Amniotic stem cell (primary cell): ENCODE measurements at regions not wholly inside any gene's neighbourhood (a gene's known extent, or its start where the extent isn't known, plus 50 kb on each side); places are given as distances from the start of the nearest gene placed in this dataset.

Experiments
- DNase-seq: peaks from one replicate; lab custom pipeline; 2025; lab: John Stamatoyannopoulos, UW

DNA sequence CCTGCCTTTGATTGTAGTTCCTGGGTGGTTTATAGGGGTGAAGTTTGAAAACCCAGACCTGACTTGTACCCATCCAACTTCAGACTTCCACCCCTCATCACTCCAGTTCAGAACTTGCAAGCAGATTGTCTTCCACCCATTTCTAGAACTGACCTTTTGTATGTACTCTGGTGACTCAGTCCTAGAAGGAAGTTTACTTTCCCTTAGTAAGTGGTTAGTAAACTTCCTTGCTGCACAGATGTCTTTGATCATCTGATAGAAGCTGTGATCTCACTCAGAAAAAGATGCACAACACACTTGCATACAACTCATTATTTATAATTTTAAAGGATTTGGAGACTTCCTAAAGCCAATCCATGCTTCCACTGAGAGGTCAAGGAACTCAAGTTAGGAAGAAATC is 368.0 kb downstream of the MFSD1 start:
- peak; percentile 23 for DNase-seq

DNA sequence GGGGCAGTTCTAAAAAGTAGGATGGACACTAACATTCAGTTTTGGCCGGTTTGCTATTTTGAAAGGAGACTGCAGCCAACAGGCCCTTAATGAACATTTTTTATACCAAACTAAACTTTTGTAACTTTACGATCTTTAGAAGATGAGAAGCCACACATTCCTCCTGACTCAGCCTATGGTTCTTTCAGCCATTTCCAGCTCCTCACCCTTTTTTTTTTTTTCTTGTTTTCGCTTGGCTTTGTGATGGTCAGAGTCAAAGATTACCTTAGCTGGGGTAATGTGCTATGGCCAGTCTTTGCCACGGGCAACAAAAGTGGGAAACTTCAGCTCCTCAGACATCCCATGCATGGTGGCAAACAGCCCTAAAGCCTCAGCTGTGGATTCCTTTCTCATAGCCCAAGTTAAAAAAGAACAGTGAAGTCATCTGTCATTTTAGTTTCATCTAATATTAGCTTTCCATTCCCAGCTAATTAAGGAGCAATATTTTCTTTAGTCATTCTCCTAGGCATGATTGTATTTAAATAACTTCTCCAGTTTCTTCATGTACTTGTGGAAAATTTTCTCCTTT is 368.7 kb downstream of the MFSD1 start:
- DNase-seq: no peak

DNA sequence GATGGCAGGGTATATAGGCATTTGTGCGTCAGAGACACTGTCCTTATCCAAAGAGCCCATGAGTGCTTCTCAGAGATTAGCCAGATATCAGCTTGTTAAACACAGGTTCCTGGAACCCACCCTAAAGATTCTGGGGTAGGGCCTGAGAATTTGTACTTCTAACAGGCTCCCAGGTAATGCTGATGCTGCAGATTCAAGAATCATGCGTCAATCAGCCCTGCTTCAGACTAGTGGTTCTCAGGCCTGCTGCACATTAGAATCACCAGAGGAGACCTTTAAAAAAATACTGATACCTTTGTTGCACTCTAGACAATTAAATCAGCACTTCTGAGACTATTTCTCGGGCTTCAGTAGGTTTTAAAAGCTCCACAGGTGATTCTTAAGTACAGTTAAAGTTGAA is 369.5 kb downstream of the MFSD1 start:
- DNase-seq: no peak

DNA sequence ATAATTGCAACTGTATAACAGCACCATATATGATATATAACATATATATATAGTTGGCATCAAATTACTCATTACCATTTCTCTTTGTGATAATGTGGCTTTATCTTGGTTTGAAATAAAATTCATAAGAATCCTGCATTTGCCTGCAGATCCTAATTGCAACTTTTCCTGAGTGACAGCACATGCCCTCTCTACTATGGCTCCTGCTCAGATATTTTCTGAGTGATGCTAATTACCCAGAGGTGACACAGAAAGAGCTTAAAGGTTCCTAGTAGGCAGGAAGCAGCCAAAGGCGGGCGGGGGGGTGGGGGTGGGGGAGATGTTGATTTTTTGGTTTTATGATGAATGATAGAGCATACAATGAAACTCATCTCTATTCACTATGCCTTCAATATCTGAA is 370.6 kb downstream of the MFSD1 start:
- DNase-seq: no peak

DNA sequence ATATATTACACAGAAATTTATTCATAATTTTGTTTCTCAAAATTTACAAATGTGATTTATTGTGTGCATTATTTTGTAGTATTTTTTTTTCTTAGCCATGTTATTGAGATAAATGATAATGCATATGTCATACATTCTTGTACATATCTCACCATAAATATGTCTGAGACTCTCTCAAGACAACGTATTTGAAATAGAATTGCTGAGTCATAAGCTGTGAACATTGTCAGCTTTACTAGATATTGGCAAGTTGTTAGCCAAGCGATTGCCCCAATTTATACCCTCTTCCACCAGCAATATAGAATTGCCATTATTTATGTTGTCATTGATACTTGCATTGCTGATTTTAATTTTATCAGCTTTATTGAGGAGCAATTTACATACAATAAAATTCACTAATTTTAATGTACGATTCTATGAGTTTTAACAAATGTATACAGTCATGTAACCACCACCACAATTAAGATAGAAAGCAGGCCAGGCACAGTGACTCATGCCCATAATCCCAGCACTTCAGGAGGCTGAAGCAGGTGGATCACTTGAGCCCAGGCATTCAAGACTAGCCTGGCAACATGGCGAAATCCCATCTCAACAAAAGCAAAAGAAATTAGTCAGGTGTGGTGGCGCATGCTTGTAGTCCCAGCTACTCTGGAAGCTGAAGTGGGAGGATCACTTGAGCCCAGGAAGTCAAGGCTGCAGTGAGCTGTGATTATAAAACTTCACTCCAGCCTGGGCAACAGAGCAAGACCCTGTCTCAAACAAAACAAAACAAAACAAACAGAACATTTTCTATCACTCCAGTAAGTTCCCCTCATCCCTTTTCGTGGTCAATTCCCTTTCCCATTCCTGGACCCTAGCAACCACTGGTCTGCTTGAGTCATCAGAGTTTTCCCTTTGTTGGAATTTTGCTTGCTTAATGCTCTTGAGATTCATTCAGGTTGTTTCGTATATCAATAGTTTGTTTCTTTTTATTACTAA is 373.1 kb downstream of the MFSD1 start:
- no peak for DNase-seq

DNA sequence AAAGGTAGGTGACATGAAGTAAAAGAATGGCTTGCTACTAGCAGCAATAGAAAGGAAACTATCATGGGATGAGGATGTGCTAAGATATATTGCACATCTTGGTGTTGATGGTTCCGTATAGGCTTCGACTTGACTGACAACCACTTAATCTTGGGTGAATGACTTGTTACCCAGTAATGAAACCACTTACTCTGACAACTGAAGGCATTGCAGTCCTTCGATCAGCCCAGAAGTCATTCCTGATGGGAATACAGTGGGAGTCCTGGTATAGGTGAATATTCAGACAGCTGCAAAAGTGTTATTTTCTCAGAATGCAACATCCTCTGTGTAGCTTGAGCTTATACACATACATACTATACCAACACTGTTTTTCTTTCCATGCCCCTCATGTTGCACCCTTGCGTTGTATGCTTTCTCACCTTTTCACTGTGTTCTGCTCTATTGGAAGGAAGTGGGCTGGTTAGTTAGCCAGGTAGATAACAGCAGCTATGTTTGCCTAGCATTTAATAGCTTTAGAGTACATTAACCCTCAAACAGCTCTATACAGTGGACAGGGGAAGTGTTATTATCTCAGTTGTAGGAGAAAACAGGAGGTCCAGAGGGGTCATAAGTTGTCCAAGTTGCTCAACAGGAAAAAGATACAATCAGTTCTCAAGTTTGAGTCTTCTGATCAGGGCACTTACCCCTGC is 376.5 kb downstream of the MFSD1 start:
- DNase-seq: no peak

DNA sequence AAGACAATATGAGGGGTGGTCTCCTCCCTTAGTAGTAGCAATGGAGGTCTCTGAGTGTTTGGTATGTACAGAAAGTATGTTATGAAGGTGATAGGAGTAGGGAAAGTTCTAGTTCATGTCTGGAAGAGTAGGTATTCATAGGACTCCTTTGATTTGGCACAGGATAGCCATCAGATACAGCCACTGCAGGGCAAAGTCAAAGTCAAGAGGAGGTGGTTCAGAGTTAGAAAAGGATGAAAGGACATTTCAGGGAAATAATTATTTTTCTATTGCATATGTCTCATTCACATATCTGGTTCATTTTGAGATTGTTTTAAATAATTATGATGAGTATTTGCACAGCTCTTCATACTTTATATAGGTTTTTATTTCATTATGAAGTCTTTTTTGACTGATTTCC is 381.1 kb downstream of the MFSD1 start:
- no peak for DNase-seq

DNA sequence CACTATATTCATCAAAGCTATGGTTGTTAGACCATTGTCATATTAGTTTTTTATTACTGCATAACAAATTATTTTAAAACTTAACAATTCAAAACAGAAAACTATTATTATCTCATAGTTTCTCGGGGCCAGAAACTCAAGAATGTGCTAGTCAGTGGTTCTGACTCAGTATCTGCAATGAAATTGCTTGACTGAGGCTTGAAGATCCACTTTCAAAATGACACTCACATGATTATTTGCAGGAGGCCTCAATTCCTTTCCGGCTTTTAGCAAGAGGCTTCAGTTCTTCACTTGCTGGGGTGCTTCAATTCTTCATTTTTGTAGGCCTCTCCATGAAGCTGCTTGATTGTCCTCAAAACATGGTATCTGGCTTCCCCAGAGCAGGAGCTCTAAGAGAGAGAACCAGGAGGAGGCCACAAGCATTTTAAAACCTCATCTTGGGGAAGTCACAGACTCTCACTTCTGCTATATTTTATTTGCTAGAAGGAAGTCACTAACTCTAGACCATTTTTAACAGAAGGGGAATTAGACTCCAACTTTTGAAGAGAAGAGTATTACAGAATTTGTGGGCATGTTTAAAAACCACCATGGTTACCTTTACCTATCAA is 383.7 kb downstream of the MFSD1 start:
- DNase-seq: no peak

DNA sequence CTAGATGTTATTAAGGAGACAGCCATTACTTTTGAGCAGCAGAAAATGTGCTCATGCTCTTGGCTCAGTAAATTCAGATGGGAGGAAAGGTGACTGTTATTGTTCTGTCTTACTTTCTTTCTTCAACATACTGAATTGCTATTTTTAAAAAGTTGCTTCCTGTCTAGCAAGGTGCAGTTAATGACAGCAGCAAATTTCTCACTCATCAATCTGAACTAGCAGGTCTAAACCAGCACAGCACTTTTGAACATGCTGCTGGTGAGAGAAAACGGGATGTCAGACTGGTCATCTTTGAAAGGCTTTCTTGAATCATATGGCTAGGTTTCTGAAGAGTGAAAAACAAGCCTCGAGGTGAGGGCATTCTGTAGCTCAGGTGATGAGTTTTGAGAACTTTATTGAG is 384.7 kb downstream of the MFSD1 start:
- no peak for DNase-seq

DNA sequence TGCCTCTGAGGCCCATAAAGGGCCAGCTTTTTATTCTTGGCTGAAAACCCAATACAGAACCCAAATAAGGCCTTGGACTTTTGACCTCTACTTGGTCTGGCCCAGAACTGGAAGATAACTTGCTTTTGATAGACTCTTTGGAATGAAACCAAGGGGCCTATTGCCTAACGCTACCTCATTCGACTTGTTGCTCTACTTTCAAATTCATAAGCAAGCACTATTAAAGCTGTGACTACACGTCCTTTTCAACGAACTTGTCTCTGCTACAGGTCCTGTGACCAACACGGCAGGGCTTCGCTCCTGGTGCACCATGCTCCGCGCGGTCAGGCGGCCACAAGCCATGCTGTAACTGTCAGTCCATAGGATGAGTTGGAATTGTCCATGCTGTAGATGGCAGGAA is 385.4 kb downstream of the MFSD1 start:
- no peak for DNase-seq

DNA sequence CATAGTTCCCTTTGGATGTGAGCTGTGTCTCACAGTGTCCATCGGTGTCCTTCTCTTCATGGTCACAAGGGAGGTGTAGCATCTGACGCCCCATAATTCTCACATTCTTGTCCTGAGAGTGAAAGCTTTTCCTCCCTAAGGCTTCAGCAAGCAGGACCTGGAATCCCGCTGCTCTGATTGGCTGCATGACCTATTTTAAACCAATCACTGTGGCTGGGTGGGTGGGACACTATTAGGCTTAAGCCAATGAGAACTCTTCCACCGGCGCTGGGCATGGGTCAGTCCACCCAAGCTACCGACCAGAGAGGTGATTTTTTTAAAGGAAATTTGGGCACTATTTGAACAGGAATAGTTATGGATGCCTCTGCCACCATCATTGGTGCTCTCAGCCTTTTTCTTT is 385.9 kb downstream of the MFSD1 start:
- DNase-seq: no peak

DNA sequence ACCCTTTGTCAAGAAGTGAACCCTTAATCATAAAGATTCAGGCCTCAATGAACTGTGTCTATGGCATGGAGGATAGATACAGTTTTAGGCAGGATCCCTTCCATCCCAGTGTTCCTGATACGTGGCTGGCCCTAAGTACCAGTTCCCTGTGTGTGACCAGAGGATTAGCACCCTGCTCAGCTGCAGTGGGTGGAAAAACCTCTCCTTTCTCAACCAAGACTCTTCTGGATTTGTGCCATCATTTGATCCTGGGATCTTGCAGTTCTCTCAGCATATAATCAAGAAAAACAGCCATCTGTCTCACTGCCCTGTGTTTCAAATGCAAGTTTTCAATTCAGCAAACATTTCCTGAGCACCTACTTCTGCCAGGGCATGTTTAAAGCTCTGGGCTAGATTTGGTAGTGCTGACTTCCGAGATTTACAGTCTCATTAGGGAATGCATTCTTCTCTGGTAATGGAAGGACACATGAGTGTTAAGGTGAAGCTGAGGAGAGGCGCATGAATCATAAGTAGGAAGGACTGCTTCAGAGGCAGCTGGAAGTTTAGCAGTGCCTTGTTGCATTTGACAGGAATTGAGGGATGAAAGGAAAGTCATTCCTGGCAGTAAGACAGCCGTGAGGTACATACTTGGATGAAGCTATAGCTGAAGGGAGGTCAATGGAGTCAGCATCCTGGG is 388.3 kb downstream of the MFSD1 start:
- no peak for DNase-seq

DNA sequence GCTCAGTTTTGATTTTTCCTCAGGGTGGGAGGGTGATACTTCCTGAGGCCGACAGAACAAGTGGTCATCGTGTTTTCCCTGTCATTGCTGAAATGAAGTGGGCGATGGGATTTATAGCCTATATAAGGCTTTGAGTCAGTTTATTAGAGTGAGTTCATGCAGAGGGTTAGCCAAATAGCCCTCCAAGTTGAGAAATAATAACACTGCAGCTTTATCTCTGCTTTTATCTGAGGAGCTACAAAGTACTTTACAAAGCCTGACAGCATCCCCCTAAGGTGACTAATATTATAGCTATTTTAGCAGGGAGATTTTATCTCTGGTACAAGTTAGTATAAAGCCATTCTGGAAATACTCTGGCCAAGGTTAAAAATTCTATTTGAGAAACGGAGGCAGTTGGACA is 389.6 kb downstream of the MFSD1 start:
- DNase-seq: peak; percentile 17

DNA sequence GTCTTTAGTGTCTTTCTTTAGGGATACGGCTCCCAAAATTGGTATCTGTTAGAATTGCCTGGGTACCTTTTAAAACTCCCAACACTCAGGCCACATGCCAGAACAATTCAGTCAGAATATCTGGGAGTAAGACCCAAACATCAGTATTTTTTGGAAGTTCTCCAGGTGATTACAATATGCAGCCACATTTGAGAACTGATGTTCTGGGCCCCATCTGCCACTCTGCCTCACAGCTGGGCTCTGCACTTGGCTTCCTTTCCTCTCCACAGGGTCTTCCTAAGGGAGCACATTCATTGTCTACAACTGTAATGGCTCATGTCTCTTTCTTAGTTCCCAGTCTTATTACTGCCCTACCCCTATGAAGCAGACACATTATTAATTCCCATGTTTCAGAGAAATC is 394.5 kb downstream of the MFSD1 start:
- DNase-seq: no peak

DNA sequence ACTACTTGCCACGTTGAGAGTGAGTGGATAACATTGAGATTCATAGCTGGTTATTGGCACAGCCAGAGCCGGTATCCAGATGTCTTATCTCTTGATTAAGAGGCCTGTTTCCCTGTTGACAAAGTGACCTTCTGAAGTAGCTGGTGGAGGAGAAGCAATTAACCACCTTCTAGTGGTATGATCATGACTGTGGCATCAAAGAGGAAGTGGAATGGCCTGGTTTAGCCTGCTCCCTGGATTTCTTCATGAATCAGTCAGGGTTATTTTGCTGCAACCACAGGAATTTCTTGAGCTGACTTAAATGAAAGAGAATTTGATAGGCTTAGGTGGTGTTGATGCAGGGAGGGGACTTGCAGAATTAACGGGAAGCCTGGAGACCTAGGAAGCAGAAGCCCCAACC is 398.3 kb downstream of the MFSD1 start:
- peak; percentile 65 for DNase-seq

DNA sequence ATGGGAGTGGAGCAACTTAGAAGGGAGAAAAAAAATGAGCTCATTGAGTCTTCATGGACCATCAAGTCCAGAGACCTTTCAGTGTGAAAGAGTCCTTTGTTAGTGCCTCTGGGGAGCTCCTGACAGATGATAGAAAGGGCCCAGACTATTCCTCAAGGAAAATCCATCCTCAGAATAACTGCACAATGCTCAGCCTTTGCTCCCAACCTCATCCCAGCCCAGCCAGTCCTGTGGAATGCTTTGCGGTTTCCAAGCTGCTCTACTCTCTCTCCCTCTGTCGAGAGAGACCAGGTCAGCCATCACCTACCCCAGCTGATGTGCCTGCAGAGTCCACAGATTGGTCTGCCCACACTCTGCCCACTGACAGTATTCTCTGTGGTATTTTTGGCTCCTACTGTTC is 406.2 kb downstream of the MFSD1 start:
- no peak for DNase-seq

DNA sequence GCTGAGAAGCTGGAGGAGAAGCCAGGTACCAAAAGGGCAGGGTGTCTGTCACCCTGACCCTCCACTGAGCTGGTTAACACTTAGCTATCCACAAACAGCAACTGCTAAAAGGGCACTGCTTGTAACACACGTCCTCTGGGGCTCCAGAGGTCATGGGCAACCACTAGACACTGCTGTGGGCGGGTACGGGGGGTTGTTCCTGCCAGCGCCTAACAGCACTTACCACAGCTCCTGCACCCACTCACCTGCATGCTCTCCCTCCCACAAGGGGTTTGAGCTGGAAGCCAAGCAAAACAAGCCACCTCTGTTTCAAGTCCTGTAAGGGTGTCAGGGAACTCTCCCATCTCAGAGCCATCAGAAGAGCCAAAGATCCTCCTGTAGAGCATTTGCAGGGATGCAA is 407.6 kb downstream of the MFSD1 start:
- no peak for DNase-seq

DNA sequence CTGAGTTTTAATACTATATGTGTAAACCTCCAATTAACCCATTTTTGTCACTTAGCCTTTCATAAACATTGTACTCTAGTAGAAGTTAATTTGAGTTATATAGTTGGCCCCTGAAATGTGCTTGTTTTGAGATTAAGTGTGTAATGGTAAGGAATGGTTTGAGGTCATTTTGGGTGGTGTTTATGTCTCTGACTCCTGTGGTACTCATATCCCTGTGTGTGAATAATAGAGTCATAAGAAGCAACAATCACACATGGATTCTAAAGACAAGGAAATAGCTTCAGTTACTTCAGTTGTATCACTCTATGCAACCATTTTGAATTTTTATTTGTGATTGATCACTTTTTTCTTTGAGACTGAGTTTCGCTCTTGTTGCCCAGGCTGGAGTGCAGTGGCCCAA is 408.5 kb downstream of the MFSD1 start:
- no peak for DNase-seq

DNA sequence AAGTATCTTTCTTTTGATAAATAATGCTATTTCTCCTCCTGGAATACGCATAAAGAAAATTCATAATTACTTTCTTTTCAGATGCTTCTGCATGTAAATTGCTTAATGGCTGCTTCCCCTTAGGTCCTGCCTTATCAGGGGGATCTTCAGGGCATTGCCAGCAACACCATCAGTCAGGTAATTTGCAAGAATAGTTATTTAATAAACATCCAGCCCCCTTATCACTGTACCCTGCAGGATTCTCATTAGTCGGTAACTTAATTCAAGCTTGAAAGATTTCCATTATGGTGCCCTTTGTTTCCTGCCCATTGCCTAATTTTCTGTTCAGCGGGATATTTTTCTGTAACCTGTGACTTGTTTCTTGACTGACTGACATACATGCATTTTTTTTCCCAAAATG is 414.5 kb downstream of the MFSD1 start:
- no peak for DNase-seq

DNA sequence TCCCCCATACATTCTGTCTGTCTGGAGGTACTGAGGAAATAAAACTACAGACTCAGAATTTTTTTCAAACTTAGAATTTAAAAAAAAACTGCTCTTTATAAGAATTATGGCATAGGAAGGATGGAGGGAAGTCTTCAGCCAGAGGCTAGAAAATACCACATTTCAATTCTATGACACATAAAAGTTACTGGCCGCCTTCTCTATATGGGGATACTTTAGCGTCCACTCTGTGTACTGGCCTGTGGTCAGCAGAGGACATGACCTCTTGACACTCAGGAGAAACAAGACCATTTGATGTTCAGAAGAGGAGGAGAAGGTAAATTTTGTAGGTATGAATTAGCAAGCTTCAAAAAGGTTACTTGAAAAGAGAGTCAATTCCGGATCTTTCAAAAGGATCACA is 417.4 kb downstream of the MFSD1 start:
- DNase-seq: no peak

DNA sequence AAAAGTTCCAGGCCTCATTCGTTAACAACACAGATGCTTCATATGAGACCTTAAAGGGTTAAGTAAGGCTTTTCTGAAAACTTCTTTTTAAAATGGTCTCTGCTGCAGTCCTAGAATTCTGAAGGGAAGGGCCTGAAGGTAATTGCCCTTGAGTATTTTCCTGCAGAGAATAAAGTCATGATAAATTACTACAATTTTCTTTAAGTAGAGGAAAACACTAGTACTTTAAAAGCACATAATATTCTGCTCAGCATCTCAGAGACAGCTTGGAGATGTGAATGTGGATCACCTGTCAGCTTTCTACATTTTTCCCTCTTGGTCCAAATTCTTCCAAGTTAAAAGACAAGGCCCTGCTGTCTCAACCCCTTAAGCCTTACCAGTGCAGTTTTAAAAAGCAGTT is 419.5 kb downstream of the MFSD1 start:
- no peak for DNase-seq

DNA sequence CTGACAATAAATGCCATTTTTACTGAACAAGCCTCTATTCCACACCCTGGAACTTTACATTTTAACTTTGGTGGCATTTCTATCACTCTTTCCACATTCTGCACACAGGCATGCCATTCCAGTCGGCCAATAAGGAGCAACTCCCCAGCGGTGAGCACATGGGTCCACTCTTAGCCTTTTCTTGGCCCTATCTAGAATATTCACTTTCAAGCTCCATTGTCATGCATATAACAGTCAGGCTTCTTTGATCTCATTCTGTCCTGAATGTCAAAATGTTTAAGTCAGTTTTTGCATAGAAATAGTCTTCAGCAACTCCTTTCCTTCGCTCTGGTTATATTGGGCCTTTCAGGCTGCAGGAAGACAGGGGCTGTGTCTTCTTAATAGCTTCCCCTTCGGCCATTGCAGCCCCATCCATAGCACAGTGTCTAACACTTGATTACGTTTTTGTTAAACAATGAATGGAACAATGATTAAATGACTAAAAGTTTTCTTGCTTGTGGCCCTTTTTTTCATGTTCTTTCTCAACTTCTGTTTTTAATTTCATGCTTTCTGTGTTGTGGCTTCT is 427.3 kb downstream of the MFSD1 start:
- DNase-seq: no peak
